SIG-M5 treated with dmso at 0.1 percent for 504 hours (cell line): ENCODE measurements at regions not wholly inside any gene's neighbourhood (a gene's known extent, or its start where the extent isn't known, plus 50 kb on each side); places are given as distances from the start of the nearest gene placed in this dataset.
A peak's percentile ranks its signal among the peaks of the same experiment; 100 is the strongest.
"Not testable (repeated sequence)": the region's sequence is repeated elsewhere in the genome, so short reads cannot be mapped to it uniquely, and the experiment has no call there.

Experiments used
- DNase-seq: peaks from one replicate; lab custom pipeline; 2025; ENCODE audit not compliant: unreplicated experiment; lab: John Stamatoyannopoulos, UW

GRCh38 chr2:88396209-88396608 is 56.3 kb downstream of the FOXI3 start:
- no peak for DNase-seq

GRCh38 chr2:88377641-88377991 is 74.9 kb downstream of the FOXI3 start:
- DNase-seq, result no peak

GRCh38 chr2:88372042-88372441 is 80.5 kb downstream of the FOXI3 start:
- no peak for DNase-seq

- not testable (repeated sequence) for DNase-seq
Observed at GRCh38 chr2:88365408-88365807, 87.1 kb downstream of the FOXI3 start.

GRCh38 chr2:88355486-88355885 is 97.0 kb downstream of the FOXI3 start:
- DNase-seq, result no peak

GRCh38 chr2:88351249-88351601 is 101.3 kb downstream of the FOXI3 start:
- DNase-seq, result no peak

GRCh38 chr2:88350331-88351248 is 101.9 kb downstream of the FOXI3 start:
- peak; percentile 3 for DNase-seq

- DNase-seq, result no peak
Observed at GRCh38 chr2:88345842-88346241, 106.7 kb downstream of the FOXI3 start.

GRCh38 chr2:88342749-88343148 is 109.7 kb downstream of the FOXI3 start:
- no peak for DNase-seq

GRCh38 chr2:88334418-88334817 is 118.1 kb downstream of the FOXI3 start:
- DNase-seq, result no peak

- DNase-seq, result no peak
Observed at GRCh38 chr2:88331239-88331638, 121.3 kb downstream of the FOXI3 start.

GRCh38 chr2:88329815-88330603 is 122.5 kb downstream of the FOXI3 start:
- DNase-seq, result peak; percentile 29

GRCh38 chr2:88321449-88322248 is 130.8 kb downstream of the FOXI3 start:
- DNase-seq, result no peak

- DNase-seq, result no peak
Observed at GRCh38 chr2:88320076-88320773, 132.3 kb downstream of the FOXI3 start.

GRCh38 chr2:88318956-88319330 is 133.6 kb downstream of the FOXI3 start:
- no peak for DNase-seq

GRCh38 chr2:88318071-88318955 is 134.2 kb downstream of the FOXI3 start:
- DNase-seq, result no peak

- DNase-seq, result no peak
Observed at GRCh38 chr2:88310787-88311186, 140.6 kb downstream of the THNSL2 start.

GRCh38 chr2:88307817-88308216 is 137.7 kb downstream of the THNSL2 start:
- DNase-seq, result peak; percentile 4

GRCh38 chr2:88303865-88304264 is 133.7 kb downstream of the THNSL2 start:
- no peak for DNase-seq

GRCh38 chr2:88296247-88296646 is 126.1 kb downstream of the THNSL2 start:
- DNase-seq, result no peak
